Panc1 (cell line): ENCODE measurements at regions not wholly inside any gene's neighbourhood (a gene's known extent, or its start where the extent isn't known, plus 50 kb on each side); places are given as distances from the start of the nearest gene placed in this dataset.

Experiments used
- ATAC-seq: fragments of 200-7000 bp; cut with Tn5 transposase; 2 replicates; pipeline ENCODE4 v1.9.1; 2020; ENCODE audit warnings: mild to moderate bottlenecking, moderate library complexity
- BruUV-seq: library from RNA; stranded (reverse); fragments of 400-500 nt; replicated peaks from 2 replicates; lab custom pipeline; 2021; lab: Mats Ljungman, UMichigan
- CTCF ChIA-PET: fragments of 300-600 bp; sonication (Branson Sonifier 250); formaldehyde crosslinking; loops from one replicate; lab custom pipeline; 2022; ENCODE audit warnings: antibody characterized with exemption; lab: Charles Lee
- POLR2A ChIA-PET: fragments of 300-600 bp; sonication (Branson Sonifier 250); formaldehyde crosslinking; loops from one replicate; lab custom pipeline; 2022; ENCODE audit warnings: antibody characterized with exemption; lab: Charles Lee
- DNase-seq: peaks from one replicate; pipeline ENCODE4 v3.0.0-alpha.2; 2010; ENCODE audit warnings: low read depth, low spot score
- H3K27ac ChIP-seq: 2 replicates; pipeline ENCODE4 v1.5.1; 2011; ENCODE audit warnings: mild to moderate bottlenecking, low read length, inconsistent platforms
- H3K27me3 ChIP-seq: fragments of 200-500 bp; sonication (Bioruptor generic); 2 replicates; pipeline ENCODE4 v1.6.0; 2014; ENCODE audit warnings: low read length, inconsistent platforms; ENCODE audit not compliant: control insufficient read depth, insufficient read depth
- H3K36me3 ChIP-seq: fragments of 200-500 bp; sonication (Bioruptor generic); 2 replicates; pipeline ENCODE4 v1.5.1; 2014; ENCODE audit warnings: inconsistent platforms, mild to moderate bottlenecking, low read length, moderate library complexity; ENCODE audit not compliant: control insufficient read depth, insufficient read depth
- H3K4me1 ChIP-seq: 2 replicates; pipeline ENCODE4 v1.5.1; 2011; ENCODE audit warnings: inconsistent platforms, mild to moderate bottlenecking, low read length, moderate library complexity; ENCODE audit not compliant: control insufficient read depth, insufficient read depth
- H3K4me3 ChIP-seq, 2 experiments: 2 replicates each; pipeline ENCODE4 v1.5.1; 2011 to 2012; ENCODE audit warnings: low read depth in 2 of 2, low read length in 2 of 2, mild to moderate bottlenecking in 2 of 2, inconsistent platforms in 1 of 2, moderate library complexity in 1 of 2
- H3K9me3 ChIP-seq: fragments of 200-500 bp; sonication (Bioruptor generic); 2 replicates; pipeline ENCODE4 v1.5.1; 2014; ENCODE audit warnings: low read depth, mild to moderate bottlenecking, inconsistent platforms, low read length, moderate library complexity; ENCODE audit not compliant: control insufficient read depth, insufficient read depth
- CTCF ChIP-seq: fragments of 450-650 bp; IDR thresholded peaks from 2 replicates; pipeline ENCODE4 v1.5.1; 2017; ENCODE audit warnings: mild to moderate bottlenecking
- POLR2AphosphoS5 ChIP-seq: IDR thresholded peaks from 2 replicates; pipeline ENCODE4 v1.6.1; 2012; ENCODE audit warnings: mild to moderate bottlenecking, low read depth, low read length, moderate library complexity
- REST ChIP-seq, 2 experiments: IDR thresholded peaks; 2 replicates each; pipeline ENCODE4 v1.6.1; 2011 to 2012; ENCODE audit warnings: low read depth in 2 of 2, control low read depth in 1 of 2, low read length in 1 of 2, mild to moderate bottlenecking in 1 of 2, moderate library complexity in 1 of 2; ENCODE audit not compliant: insufficient read depth in 1 of 2
- SIN3A ChIP-seq: IDR thresholded peaks from 2 replicates; pipeline ENCODE4 v1.6.1; 2012; ENCODE audit warnings: low read depth, mild to moderate bottlenecking, low read length, moderate library complexity, borderline replicate concordance; ENCODE audit not compliant: insufficient read depth
- TCF7L2 ChIP-seq: IDR thresholded peaks from 2 replicates; pipeline ENCODE4 v1.6.1; 2011; ENCODE audit warnings: mild to moderate bottlenecking, low read depth, low read length, inconsistent platforms
- in situ Hi-C: cut with HindIII; loops from 2 replicates; pipeline ENCODE4 v1.10.0; 2016; ENCODE audit warnings: low sequenced_read_pairs, low pct_unique_long_range_greater_than_20kb
- intact Hi-C: fragments of 100-400 bp; cut with micrococcal nuclease; formaldehyde crosslinking; loops from one replicate; pipeline ENCODE4 v1.10.0; 2022; ENCODE audit not compliant: unreplicated experiment

GRCh38 chr7:69349291-69349690, 249.0 kb upstream of the AUTS2 start:
- no peaks in the 10 kb centered on the region for H3K36me3 ChIP-seq
- no TSS peak for BruUV-seq
- intact Hi-C loops, result no loop called here
- ChIA-PET POLR2A (interaction anchor here (0.5 kb wide), 1 partner anchor 407 kb away, joined by 4 read pairs; no protein-coding TSS in a partner anchor), CTCF (no interaction called here)
- H3K4me3 ChIP-seq, result no peak overlapping the region
- DNase-seq (no peak), ATAC-seq (no peak)
- TF ChIP-seq POLR2AphosphoS5, result no peak
- no peak for TF ChIP-seq CTCF
- TF ChIP-seq SIN3A, result no peak
- TF ChIP-seq REST (IDR thresholded peaks at IDR 0.05; ENCODE audit: insufficient read depth in 1 of 2, low read depth in 2 of 2, low read length in 1 of 2), result no peak
- H3K27me3 ChIP-seq, result no peaks in the 10 kb centered on the region
- in situ Hi-C loops, result no loop called here
- no peak overlapping the region for H3K27ac ChIP-seq
- no peaks in the 10 kb centered on the region for H3K4me1 ChIP-seq
- no peaks in the 10 kb centered on the region for H3K9me3 ChIP-seq

- ChIA-PET CTCF (no interaction called here), POLR2A (no interaction called here)
- in situ Hi-C loops, result no loop called here
- Histone ChIP-seq H3K27ac (no peak overlapping the region), H3K27me3 (no peaks in the 10 kb centered on the region), H3K9me3 (no peaks in the 10 kb centered on the region), H3K4me1 (no peaks in the 10 kb centered on the region), H3K4me3 (no peak overlapping the region), H3K36me3 (no peaks in the 10 kb centered on the region)
- intact Hi-C loops, result no loop called here
- DNase-seq (no peak), ATAC-seq (no peak)
- TF ChIP-seq POLR2AphosphoS5 (no peak), SIN3A (no peak), TCF7L2 (no peak), CTCF (no peak), REST (IDR thresholded peaks at IDR 0.05; ENCODE audit: insufficient read depth in 1 of 2, low read depth in 2 of 2, low read length in 1 of 2) (no peak)
- BruUV-seq, result no TSS peak
These were observed 240.0 kb upstream of the AUTS2 start for GRCh38 chr7:69358163-69358821.
